ENCODE measurements at regions not wholly inside any gene's neighbourhood (a gene's known extent, or its start where the extent isn't known, plus 50 kb on each side); places are given as distances from the start of the nearest gene placed in this dataset.

DNA sequence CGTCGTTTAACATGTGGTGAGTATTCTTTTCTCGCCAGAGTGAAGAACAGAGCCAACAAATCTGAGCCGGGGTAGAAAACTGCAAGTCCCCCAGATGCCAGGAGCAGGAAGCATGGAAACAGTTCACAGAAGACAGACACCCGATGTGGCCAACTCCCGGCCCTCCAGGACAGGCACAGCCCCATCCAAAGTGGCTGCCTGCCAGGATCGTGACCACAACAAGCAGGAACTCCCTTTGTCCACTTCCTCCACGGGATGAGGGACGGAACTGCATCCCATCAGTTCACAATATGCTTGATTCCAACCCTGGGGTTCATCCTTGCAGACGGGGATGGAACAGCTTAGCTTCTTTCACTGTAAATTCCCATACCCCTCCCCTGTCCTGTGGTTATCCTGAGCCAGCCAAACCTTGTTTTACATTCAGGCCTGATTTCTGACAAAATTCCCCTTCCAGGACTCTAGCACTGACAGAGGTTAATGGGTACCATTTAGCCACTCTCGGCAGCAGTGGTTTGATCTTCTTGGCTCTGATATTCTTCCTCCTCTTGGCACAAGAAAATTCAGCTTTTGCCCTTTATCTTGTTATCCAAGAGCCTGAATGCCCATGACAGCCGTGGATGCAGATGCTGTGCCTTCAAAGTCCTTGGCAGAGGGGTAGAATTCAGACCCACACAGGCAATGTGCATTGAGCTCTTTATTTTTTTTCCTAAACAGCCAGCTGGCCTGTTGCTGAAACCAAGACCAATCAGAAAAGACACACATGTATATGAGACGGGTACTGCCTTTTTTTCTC is 105.5 kb upstream of the FAM204A start:
- Histone ChIP-seq H3K27ac (no peak overlapping the region), H3K4me3 (ENCODE audit: low read depth, low read length) (no peak overlapping the region), H3K27me3 (ENCODE audit: insufficient read depth, low read depth, severe bottlenecking) (peaks cover 75% of the 10 kb centered on the region), H3K9me3 (ENCODE audit: severe bottlenecking) (no peaks in the 10 kb centered on the region), H3K36me3 (no peaks in the 10 kb centered on the region)
- TF ChIP-seq, protein P1, sequence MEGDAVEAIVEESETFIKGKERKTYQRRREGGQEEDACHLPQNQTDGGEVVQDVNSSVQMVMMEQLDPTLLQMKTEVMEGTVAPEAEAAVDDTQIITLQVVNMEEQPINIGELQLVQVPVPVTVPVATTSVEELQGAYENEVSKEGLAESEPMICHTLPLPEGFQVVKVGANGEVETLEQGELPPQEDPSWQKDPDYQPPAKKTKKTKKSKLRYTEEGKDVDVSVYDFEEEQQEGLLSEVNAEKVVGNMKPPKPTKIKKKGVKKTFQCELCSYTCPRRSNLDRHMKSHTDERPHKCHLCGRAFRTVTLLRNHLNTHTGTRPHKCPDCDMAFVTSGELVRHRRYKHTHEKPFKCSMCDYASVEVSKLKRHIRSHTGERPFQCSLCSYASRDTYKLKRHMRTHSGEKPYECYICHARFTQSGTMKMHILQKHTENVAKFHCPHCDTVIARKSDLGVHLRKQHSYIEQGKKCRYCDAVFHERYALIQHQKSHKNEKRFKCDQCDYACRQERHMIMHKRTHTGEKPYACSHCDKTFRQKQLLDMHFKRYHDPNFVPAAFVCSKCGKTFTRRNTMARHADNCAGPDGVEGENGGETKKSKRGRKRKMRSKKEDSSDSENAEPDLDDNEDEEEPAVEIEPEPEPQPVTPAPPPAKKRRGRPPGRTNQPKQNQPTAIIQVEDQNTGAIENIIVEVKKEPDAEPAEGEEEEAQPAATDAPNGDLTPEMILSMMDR (IDR thresholded peaks at IDR 0.05; ENCODE audit: low read depth, low read length): no peak
- DNase-seq: no peak

DNA sequence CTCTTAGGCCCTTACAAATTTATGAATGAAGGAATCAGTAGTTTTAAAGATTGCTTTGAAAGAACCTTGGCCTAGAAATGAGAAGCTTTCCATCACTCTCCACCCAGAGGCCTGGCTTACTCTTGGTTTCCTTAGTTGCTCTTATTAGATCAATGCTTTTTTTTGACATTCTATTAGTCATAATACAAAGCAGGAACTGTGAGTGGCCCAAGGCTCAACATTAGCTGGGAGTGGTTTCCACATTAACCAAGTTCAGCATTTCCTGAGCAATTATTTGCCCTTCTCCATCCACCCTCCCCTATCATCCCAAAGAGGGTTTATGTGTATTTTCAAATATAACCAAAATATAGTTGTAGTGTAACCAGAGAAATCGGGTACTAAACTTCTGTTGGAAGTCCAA is 103.4 kb upstream of the FAM204A start:
- TF ChIP-seq, protein P1 (IDR thresholded peaks at IDR 0.05; ENCODE audit: low read depth, low read length): no peak
- Histone ChIP-seq H3K27me3 (ENCODE audit: insufficient read depth, low read depth, severe bottlenecking) (peaks cover 75% of the 10 kb centered on the region), H3K36me3 (no peaks in the 10 kb centered on the region), H3K9me3 (ENCODE audit: severe bottlenecking) (no peaks in the 10 kb centered on the region), H3K4me3 (ENCODE audit: low read depth, low read length) (no peak overlapping the region), H3K27ac (no peak overlapping the region)
- DNase-seq: no peak

DNA sequence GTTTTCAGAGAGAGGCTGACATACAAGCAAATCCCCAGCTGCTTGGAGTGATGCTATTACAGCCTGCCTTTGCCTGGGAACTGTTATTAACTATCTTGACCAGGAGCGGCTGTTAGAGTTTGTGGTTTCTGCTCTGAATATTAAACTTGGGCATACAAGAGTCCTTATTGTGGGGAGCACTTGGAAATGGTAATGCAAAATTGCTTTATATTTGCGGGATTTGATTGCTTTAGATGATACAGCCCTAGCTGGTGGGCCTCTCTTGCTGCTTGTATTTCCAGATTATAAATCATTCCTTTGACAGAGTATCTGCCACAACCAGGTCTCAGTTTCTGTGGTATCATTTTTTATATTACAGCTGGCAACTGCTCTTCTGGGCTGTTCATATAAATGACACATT is 101.9 kb upstream of the FAM204A start:
- H3K9me3 ChIP-seq (ENCODE audit: severe bottlenecking): no peaks in the 10 kb centered on the region
- H3K4me3 ChIP-seq (ENCODE audit: low read depth, low read length): no peak overlapping the region
- DNase-seq: no peak
- no peaks in the 10 kb centered on the region for H3K36me3 ChIP-seq
- TF ChIP-seq, protein P1 (IDR thresholded peaks at IDR 0.05; ENCODE audit: low read depth, low read length): no peak
- H3K27ac ChIP-seq: no peak overlapping the region
- peaks cover 75% of the 10 kb centered on the region for H3K27me3 ChIP-seq (ENCODE audit: insufficient read depth, low read depth, severe bottlenecking)

DNA sequence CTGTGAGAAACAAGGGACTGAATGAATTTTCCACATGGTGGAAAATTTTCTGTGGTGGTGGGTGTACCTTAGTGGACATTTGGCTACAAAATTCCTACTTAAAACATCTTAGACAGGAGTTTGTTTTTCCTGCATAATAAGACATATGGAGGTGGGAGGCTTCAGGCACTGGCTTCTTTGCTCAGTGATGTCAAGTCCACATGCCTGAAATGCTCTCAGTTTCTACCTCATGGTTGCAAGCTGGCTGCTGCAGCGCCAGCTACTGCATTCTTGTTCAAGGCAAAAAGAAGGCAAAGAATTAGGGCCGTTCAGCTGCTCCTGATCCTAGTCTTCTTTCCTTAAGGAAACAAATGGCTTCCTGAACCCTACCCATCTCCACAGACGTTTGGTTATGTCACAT is 99.9 kb upstream of the FAM204A start:
- H3K27me3 ChIP-seq (ENCODE audit: insufficient read depth, low read depth, severe bottlenecking): peaks cover 69% of the 10 kb centered on the region
- H3K4me3 ChIP-seq (ENCODE audit: low read depth, low read length): no peak overlapping the region
- no peak overlapping the region for H3K27ac ChIP-seq
- DNase-seq: no peak
- no peaks in the 10 kb centered on the region for H3K9me3 ChIP-seq (ENCODE audit: severe bottlenecking)
- no peaks in the 10 kb centered on the region for H3K36me3 ChIP-seq
- TF ChIP-seq, protein P1 (IDR thresholded peaks at IDR 0.05; ENCODE audit: low read depth, low read length): no peak

DNA sequence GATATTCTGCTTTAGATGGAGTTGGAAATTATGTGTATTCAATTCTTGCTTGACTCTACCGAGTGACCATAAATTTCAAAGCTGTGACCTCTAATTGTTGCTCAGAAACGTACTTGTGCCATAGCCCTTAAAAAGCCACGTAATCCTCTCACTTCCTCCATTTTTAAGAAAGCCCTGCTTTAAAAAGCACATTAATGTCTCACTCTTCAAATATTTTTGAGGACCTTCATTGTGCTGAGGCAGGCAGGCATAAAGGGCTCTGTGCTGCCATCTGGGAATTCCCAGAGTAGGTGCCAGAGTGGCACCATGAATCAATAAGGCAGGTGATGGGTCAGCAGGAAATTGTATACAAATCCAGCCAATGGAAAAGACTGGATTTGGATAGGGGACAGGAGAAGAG is 97.7 kb upstream of the FAM204A start:
- Histone ChIP-seq H3K9me3 (ENCODE audit: severe bottlenecking) (no peaks in the 10 kb centered on the region), H3K27ac (no peak overlapping the region), H3K36me3 (no peaks in the 10 kb centered on the region), H3K4me3 (ENCODE audit: low read depth, low read length) (no peak overlapping the region), H3K27me3 (ENCODE audit: insufficient read depth, low read depth, severe bottlenecking) (peaks cover 48% of the 10 kb centered on the region)
- TF ChIP-seq, protein P1 (IDR thresholded peaks at IDR 0.05; ENCODE audit: low read depth, low read length): no peak
- DNase-seq: no peak

DNA sequence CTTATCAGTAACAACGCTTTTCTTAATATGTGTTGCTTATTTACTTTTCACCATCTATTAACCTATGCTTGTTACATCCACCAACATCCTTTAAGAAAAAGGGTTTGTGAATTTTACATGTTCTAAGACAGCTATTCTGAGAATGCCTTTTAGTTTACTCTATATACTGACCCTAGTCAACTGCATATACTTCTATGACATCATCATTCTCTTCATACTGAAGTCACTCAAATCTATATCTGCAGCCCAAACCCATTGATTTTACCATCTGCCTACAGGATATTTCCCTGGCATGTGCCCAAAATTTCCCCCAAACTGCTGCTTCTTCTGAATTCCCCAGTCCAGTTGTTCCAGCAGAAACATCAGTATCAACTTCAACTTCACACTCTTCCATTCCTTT is 94.6 kb upstream of the FAM204A start:
- Histone ChIP-seq H3K9me3 (ENCODE audit: severe bottlenecking) (no peaks in the 10 kb centered on the region), H3K27ac (no peak overlapping the region), H3K27me3 (ENCODE audit: insufficient read depth, low read depth, severe bottlenecking) (peaks cover 32% of the 10 kb centered on the region), H3K4me3 (ENCODE audit: low read depth, low read length) (no peak overlapping the region), H3K36me3 (no peaks in the 10 kb centered on the region)
- no peak for DNase-seq
- TF ChIP-seq, protein P1 (IDR thresholded peaks at IDR 0.05; ENCODE audit: low read depth, low read length): no peak
